HFF-Myc (cell line): ENCODE measurements at regions not wholly inside any gene's neighbourhood (a gene's known extent, or its start where the extent isn't known, plus 50 kb on each side); places are given as distances from the start of the nearest gene placed in this dataset.

ENCODE experiments used
- DNase-seq: peaks from one replicate; pipeline ENCODE4 v3.0.0-alpha.2; 2011; ENCODE audit warnings: low read depth; ENCODE audit errors: extremely low read depth
- H3K4me3 ChIP-seq: replicated peaks from 2 replicates; pipeline ENCODE4 v1.5.1; 2011; ENCODE audit warnings: low read depth, mild to moderate bottlenecking, control low read depth, low read length
- TF ChIP-seq, protein P1 (sequence below): IDR thresholded peaks from 2 replicates; pipeline ENCODE4 v1.5.1; 2012; ENCODE audit warnings: mild to moderate bottlenecking, low read depth, low read length, control low read depth; ENCODE audit errors: missing control alignments

DNA sequence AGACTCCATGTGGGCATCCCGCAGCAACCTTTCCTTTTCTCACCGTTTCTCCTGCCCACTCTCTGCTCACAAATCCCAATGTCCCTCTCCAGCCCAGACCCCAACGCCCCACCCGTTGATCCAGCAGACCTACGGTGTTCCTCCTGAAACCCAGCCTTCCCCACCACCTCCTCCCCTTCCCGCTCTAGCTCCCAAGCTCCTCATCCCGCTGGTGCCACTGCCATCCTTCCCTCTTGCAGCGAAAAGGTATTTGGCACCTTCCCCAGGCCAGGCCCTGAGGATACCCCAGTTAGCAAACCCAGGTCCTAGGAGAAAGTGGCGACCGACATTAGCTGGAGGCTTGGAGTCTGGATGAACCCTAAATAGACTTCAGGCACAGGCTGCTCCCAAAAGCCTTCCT, 84.0 kb upstream of the RTL6 start:
- no peak overlapping the region for H3K4me3 ChIP-seq
- TF ChIP-seq, protein P1, sequence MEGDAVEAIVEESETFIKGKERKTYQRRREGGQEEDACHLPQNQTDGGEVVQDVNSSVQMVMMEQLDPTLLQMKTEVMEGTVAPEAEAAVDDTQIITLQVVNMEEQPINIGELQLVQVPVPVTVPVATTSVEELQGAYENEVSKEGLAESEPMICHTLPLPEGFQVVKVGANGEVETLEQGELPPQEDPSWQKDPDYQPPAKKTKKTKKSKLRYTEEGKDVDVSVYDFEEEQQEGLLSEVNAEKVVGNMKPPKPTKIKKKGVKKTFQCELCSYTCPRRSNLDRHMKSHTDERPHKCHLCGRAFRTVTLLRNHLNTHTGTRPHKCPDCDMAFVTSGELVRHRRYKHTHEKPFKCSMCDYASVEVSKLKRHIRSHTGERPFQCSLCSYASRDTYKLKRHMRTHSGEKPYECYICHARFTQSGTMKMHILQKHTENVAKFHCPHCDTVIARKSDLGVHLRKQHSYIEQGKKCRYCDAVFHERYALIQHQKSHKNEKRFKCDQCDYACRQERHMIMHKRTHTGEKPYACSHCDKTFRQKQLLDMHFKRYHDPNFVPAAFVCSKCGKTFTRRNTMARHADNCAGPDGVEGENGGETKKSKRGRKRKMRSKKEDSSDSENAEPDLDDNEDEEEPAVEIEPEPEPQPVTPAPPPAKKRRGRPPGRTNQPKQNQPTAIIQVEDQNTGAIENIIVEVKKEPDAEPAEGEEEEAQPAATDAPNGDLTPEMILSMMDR = no peak
- DNase-seq = no peak

DNA sequence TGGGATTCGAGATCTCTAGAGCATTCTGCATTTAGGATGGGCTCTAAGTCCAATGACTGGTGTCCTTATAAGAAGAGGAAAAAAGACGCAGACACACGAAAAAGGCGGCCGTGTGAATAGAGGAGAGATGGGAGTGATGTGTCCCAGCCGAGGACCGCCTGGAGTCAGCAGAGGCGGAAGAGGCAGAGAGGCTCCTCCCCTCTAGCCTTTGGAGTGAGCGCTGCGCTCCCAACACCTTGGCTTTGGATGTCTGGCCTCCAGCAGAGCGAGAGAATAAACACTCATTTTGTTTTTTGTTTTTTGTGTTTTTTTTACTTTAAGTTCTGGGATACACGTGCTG, 83.0 kb upstream of the RTL6 start:
- H3K4me3 ChIP-seq = no peak overlapping the region
- TF ChIP-seq, protein P1 = no peak
- no peak for DNase-seq

DNA sequence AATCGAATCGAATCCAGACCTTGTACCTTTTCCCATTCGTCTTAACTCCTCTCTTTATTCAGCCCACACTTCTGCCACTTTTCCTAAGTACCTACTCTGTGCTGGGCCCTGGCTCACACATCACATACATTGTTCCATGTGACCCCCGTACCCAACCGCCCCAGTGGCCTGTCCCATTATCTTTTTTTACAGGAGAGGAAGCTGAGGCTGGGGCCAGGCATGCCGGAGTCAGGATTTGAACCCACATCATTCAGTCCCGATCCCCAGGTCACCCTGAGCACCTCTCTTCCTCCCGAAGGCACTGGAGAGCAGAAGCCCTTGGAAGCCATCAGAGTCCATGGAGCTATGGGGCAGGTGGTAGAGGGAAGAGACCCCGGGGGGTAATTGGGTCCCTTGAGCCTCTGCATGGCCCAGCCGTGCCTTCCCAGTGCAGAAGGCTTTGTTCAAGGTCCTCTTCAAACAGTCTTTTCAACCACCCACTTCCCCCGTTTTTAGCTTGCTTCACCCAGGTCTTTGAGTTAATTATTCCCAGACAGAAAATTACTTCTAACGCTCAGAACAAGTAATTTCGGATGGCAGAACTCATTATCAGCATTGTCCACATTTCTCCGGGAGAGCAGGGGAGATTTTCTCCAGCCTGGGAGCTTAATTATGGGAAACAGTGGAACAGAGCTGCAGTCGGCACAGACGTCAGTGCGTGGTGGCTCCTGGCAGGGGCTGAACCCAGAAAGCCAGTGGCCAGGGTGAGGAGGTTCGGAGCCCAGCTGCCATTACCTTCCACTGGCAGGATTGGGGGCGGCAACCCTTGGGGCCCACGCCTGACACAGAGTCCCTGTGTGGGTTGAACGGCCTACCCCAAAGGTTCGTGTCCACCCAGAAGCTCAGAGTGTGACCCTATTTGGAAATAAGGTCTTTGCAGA, 82.4 kb upstream of the RTL6 start:
- H3K4me3 ChIP-seq = no peak overlapping the region
- DNase-seq = no peak
- TF ChIP-seq, protein P1 = no peak

DNA sequence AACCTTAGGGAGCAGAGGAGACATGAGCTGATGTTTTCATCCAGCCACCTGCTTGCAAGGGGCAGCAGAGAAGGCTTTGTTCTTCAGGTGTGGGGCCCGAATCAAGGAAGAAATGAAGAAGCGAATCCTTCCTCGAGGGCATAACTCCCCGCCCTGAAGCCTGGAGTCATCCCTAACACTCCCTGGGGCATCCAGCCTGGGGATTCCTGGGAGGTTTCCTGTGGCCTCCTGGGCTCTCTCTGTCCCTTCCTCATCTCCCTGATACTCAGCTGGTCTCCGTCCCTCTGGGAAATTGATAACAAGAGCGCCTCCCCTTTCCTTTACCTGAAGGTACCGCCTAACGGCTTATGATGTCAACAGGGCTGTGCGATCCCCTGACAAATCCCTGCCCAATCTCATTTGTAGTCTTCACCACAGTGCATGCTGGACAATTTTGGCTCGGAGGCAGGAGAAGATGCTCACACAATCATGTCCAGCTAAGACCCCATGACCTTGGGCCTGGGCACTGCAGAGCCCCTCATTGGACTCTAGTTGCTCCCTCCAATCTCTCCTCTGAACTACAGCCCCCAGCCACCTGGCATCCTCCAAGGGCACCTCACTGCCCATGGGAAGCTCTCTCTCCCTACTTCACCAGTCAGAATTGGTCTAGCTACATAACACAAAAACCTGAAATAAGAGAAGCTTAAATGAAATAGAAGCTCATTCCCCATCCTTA, 80.6 kb upstream of the RTL6 start:
- DNase-seq = no peak
- TF ChIP-seq, protein P1 = no peak
- no peak overlapping the region for H3K4me3 ChIP-seq

DNA sequence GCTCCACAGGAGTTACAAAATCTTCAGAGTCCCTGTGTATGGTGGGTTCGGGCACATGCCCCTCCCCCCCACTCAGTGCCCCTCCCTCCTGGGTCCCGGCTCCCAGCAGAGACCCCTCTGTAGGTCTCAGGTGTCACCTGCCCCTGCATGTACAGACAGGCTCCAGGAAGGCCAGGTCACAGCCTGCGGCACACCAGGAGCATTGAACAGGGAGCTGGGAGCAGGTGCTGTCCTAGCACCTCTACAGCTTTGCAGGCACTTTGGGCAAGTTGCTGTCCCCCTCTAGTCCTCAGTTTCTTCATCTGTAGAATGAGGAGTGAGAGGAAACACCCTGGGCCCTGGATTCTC, 80.1 kb upstream of the RTL6 start:
- TF ChIP-seq, protein P1 = no peak
- DNase-seq = no peak
- H3K4me3 ChIP-seq = no peak overlapping the region

DNA sequence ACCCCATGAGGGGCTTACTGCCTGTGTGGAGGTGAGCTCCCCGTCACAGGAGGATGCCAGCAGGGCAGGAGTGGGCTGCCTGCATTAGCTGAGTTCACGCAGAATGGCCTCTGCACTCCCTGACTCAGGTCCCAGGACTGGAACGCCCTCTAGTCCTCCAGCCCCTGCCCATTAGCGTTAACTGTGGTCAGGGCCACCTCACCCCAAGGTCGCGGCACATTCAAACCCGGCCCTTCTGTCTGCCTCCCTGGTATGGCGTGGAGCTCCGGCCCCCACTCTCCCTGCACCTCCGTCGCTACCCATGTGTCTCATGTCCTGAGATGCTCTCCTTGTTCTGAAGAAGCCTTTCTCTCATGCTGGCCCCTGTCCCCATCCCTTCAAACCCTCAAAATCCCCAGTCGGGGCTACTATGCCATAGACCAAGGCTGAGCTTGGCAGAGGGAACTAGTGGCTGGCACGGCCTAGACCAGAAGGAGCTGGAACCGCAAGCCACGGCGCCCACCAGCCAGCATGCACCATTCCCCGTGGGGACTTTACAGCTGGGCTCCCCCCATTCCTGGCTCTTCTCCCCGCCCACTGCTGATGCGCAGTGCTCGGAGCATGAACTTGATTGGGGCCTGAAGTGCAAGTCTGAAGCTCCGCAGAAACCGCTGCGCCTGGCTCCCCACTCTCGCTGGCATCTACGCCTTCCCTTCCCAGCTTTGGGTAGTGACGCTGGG, 79.5 kb upstream of the RTL6 start:
- no peak for DNase-seq
- H3K4me3 ChIP-seq = no peak overlapping the region
- TF ChIP-seq, protein P1 = no peak
